ENCODE measurements at regions not wholly inside any gene's neighbourhood (a gene's known extent, or its start where the extent isn't known, plus 50 kb on each side); places are given as distances from the start of the nearest gene placed in this dataset.

DNA sequence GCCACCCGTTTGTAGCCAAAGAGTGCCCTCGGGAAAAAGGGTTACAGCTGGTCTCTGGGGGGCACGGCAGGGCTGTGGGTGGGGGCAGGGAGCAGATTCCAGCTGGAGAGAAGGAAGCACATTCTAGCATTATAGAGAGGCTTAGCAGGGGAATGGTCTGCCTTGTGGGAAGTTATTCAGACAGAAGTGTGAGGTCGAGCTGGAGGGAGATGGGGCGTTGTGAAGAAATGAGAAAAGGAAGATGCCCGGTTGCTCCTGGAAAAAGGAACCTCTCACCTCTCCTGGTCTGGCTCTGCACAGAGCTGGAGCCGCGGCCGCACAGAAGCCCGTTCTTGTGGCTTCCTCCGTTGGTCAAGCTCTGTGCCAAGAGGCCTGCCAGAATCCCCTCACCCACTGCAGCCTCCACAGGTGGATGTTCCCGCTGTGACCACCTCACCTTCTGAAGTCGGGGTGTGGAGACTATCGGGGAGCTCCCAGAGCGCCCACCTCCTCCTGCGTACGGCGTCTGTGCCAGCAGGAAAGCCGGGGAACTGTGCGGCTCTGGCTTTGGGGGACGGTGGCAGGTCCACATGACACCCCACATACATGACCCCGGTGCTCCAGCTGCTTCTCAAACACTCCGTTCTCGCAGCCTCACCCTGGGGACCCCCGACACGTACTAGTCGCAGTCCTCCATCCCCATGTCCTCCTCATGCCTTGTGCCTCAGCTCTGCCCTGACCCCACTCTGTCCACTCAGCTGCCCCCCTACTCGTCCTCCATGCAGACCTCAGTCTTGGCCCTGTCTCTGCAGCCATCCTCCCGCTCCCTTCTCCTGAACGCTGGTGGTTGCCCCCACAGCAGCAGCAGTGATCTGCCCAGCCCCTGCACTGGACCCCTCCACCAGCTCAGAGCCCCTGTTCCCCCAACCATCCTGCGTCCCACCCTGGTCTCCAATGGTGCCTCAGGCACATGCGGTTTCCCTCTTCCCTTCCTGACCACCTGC is 52.2 kb upstream of the HGFAC start:
- no peak overlapping the region for H3K4me2 ChIP-seq (ENCODE audit: low read depth, low read length)
- H3K4me1 ChIP-seq (ENCODE audit: low read length), result no peaks in the 10 kb centered on the region
- no peak overlapping the region for H2AFZ ChIP-seq (ENCODE audit: low read length)

GRCh38 chr4:3390288-3390811 is 51.4 kb upstream of the HGFAC start:
- Histone ChIP-seq H4K20me1 (ENCODE audit: insufficient read depth, low read length) (no peaks in the 10 kb centered on the region), H3K27ac (ENCODE audit: low read length) (no peak overlapping the region), H3K4me3 (ENCODE audit: low read length) (no peak overlapping the region), H3K9me2 (replicated peaks; ENCODE audit: insufficient read depth, low read length) (no peaks in the 10 kb centered on the region), H3F3A (ENCODE audit: insufficient read depth, low read length) (no peaks in the 10 kb centered on the region), H3K79me2 (ENCODE audit: low read length) (no peaks in the 10 kb centered on the region), H3K9ac (ENCODE audit: low read length) (no peak overlapping the region), H2AFZ (ENCODE audit: low read length) (no peak overlapping the region), H3K4me1 (ENCODE audit: low read length) (no peaks in the 10 kb centered on the region), H3K4me2 (ENCODE audit: low read depth, low read length) (no peak overlapping the region), H3K27me3 (replicated peaks; ENCODE audit: insufficient read depth, low read length) (no peaks in the 10 kb centered on the region), H3K36me3 (replicated peaks; ENCODE audit: insufficient read depth, low read length) (no peaks in the 10 kb centered on the region), H3K9me3 (replicated peaks; ENCODE audit: insufficient read depth, low read length) (no peaks in the 10 kb centered on the region)
- no peak for TF ChIP-seq EZH2phosphoT487 (IDR thresholded peaks at IDR 0.05; ENCODE audit: low read length)
- no peak for DNase-seq

More for the DNA sequence above, 52.2 kb upstream of the HGFAC start:
- TF ChIP-seq CTCF (IDR thresholded peaks at IDR 0.05; ENCODE audit: low read length) (no peak), EZH2phosphoT487 (IDR thresholded peaks at IDR 0.05; ENCODE audit: low read length) (no peak)
- no peak for DNase-seq
- Histone ChIP-seq H3K9ac (ENCODE audit: low read length) (no peak overlapping the region), H3K79me2 (ENCODE audit: low read length) (no peaks in the 10 kb centered on the region), H3K27ac (ENCODE audit: low read length) (no peak overlapping the region), H3K9me2 (replicated peaks; ENCODE audit: insufficient read depth, low read length) (no peaks in the 10 kb centered on the region), H3F3A (ENCODE audit: insufficient read depth, low read length) (no peaks in the 10 kb centered on the region), H4K20me1 (ENCODE audit: insufficient read depth, low read length) (no peaks in the 10 kb centered on the region), H3K36me3 (replicated peaks; ENCODE audit: insufficient read depth, low read length) (no peaks in the 10 kb centered on the region), H3K9me3 (replicated peaks; ENCODE audit: insufficient read depth, low read length) (no peaks in the 10 kb centered on the region), H3K4me3 (ENCODE audit: low read length) (no peak overlapping the region), H3K27me3 (replicated peaks; ENCODE audit: insufficient read depth, low read length) (no peaks in the 10 kb centered on the region)

DNA sequence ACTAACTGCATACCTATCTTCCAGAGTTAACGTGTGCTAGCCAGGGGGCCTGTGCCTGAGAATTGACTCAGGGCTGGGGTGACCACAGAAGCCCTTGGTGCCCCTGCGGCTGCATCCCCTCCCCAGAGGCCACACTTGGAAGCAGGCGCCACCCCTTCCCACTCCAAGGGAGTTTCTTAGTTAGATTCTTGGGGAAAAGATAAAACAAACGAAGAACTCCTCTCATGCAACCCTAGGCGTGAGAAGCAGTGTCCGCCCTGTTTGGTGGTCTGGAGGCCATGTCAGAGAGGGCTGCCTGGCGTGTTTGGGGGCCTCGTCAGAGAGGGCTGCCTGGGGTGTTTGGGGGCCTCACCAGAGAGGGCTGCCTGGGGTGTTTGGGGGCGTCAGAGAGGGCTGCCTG is 50.3 kb upstream of the HGFAC start:
- Histone ChIP-seq H3K9ac (ENCODE audit: low read length) (no peak overlapping the region), H4K20me1 (ENCODE audit: insufficient read depth, low read length) (no peaks in the 10 kb centered on the region), H3K4me2 (ENCODE audit: low read depth, low read length) (no peak overlapping the region), H3K4me3 (ENCODE audit: low read length) (no peak overlapping the region), H3K36me3 (replicated peaks; ENCODE audit: insufficient read depth, low read length) (no peaks in the 10 kb centered on the region), H3F3A (ENCODE audit: insufficient read depth, low read length) (no peaks in the 10 kb centered on the region), H3K9me2 (replicated peaks; ENCODE audit: insufficient read depth, low read length) (no peaks in the 10 kb centered on the region), H3K27me3 (replicated peaks; ENCODE audit: insufficient read depth, low read length) (no peaks in the 10 kb centered on the region), H2AFZ (ENCODE audit: low read length) (no peak overlapping the region), H3K79me2 (ENCODE audit: low read length) (no peaks in the 10 kb centered on the region), H3K9me3 (replicated peaks; ENCODE audit: insufficient read depth, low read length) (no peaks in the 10 kb centered on the region), H3K4me1 (ENCODE audit: low read length) (no peaks in the 10 kb centered on the region), H3K27ac (ENCODE audit: low read length) (no peak overlapping the region)
- TF ChIP-seq EZH2phosphoT487 (IDR thresholded peaks at IDR 0.05; ENCODE audit: low read length) (no peak), EZH2 (optimal IDR thresholded peaks at IDR 0.05; ENCODE audit: low read depth, low read length) (no peak), CTCF (IDR thresholded peaks at IDR 0.05; ENCODE audit: low read length) (no peak)
- DNase-seq, result no peak
